Ovary (tissue), 7 donors: ENCODE measurements at regions not wholly inside any gene's neighbourhood (a gene's known extent, or its start where the extent isn't known, plus 50 kb on each side); places are given as distances from the start of the nearest gene placed in this dataset.

Experiments used
- DNase-seq, 5 donors: peaks; one replicate each; pipeline ENCODE4 v3.0.0-alpha.2; 2019 to 2020
- H3K27ac ChIP-seq, 2 donors: fragments of 200-600 bp; one replicate each; pipeline versions ENCODE4 v1.5.1 to v1.8.0; 2019 to 2022
- H3K27me3 ChIP-seq: fragments of 200-600 bp; one replicate; pipeline ENCODE4 v1.8.0; 2022
- H3K36me3 ChIP-seq: fragments of 200-600 bp; sonication (generic); one replicate; pipeline ENCODE4 v1.5.1; 2019
- H3K4me1 ChIP-seq: one replicate; pipeline ENCODE4 v1.8.1; 2013; ENCODE audit warnings: mild to moderate bottlenecking, moderate library complexity; ENCODE audit not compliant: insufficient read depth
- H3K4me3 ChIP-seq: fragments of 200-600 bp; sonication (generic); one replicate; pipeline ENCODE4 v1.5.1; 2017
- H3K9me3 ChIP-seq, 2 donors: fragments of 200-600 bp in 1 of 2; sonication (generic) in 1 of 2; one replicate each; pipeline versions ENCODE4 v1.5.1 to v1.8.1; 2013 to 2019; ENCODE audit warnings: mild to moderate bottlenecking in 1 of 2, moderate library complexity in 1 of 2
- EP300 ChIP-seq: sonication (generic); formaldehyde crosslinking; IDR thresholded peaks from one replicate; pipeline ENCODE4 v1.6.1; 2017; ENCODE audit warnings: antibody characterized with exemption
- POLR2A ChIP-seq: fragments of 450-650 bp; IDR thresholded peaks from one replicate; pipeline ENCODE4 v1.6.1; 2017; ENCODE audit warnings: antibody characterized with exemption, mild to moderate bottlenecking, moderate library complexity
- WGBS, 3 donors: extraction: QIAGEN DNeasy Blood & Tissue Kit in 1 of 3; methylation state at CpG; one replicate each; pipeline versions ENCODE4 v1.1.5 to v1.1.7; 2013 to 2017; 5-methylcytosine and 5-hydroxymethylcytosine counted together
- intact Hi-C, 4 donors: fragments of 100-400 bp; cut with DNase I; formaldehyde crosslinking; loops; one replicate each; pipeline versions ENCODE4 v1.11.0 to v1.15.1; 2022 to 2023
- TF ChIP-seq, protein P1 (sequence below), 3 donors: fragments of 450-650 bp in 2 of 3; fragments of 200-600 bp in 1 of 3; IDR thresholded peaks; one replicate each; pipeline versions ENCODE4 v1.5.1 to v1.8.0; 2016 to 2022; ENCODE audit warnings: antibody characterized with exemption in 3 of 3, mild to moderate bottlenecking in 1 of 3
- donor health status: DM: no; HTN: no; CAD: no; lungs with moderate emphysema.
- donor health status: DM: no; HTN: no; CAD: no.
- donor health status: Bipolar disorder and iron deficiency.
- donor health status: DM: no; HTN: no; CAD: no.
- donor health status: DM: yes; HTN: yes; CAD: no.

DNA sequence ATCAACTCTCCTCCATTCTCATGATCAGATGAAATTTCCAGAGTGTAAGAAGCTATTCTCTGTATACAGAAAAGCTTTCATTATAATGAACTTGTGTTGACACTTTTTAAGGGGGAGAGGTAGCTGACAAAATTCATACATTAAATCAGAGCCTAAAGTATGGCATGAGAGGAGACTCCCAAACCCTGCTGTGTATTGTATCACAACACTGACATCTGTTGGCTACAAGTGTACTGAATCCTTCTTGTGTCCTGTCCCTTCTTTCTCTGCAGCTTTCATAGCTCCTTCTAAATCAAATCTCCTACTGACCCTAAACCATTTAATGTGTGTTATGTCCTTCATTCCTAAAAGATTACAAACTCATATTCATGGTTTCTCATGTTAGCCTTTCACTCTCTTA is 70.9 kb downstream of the GCC1 start:
- intact Hi-C loops = loop anchor here in 1 of 4 donors (10.0 kb wide), 1 partner anchor 170 kb away; no protein-coding TSS in a partner anchor
- no peak overlapping the region for H3K27ac ChIP-seq
- no peak for TF ChIP-seq POLR2A
- no peak for TF ChIP-seq EP300
- TF ChIP-seq, protein P1, sequence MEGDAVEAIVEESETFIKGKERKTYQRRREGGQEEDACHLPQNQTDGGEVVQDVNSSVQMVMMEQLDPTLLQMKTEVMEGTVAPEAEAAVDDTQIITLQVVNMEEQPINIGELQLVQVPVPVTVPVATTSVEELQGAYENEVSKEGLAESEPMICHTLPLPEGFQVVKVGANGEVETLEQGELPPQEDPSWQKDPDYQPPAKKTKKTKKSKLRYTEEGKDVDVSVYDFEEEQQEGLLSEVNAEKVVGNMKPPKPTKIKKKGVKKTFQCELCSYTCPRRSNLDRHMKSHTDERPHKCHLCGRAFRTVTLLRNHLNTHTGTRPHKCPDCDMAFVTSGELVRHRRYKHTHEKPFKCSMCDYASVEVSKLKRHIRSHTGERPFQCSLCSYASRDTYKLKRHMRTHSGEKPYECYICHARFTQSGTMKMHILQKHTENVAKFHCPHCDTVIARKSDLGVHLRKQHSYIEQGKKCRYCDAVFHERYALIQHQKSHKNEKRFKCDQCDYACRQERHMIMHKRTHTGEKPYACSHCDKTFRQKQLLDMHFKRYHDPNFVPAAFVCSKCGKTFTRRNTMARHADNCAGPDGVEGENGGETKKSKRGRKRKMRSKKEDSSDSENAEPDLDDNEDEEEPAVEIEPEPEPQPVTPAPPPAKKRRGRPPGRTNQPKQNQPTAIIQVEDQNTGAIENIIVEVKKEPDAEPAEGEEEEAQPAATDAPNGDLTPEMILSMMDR (IDR thresholded peaks at IDR 0.05) = no peak

DNA sequence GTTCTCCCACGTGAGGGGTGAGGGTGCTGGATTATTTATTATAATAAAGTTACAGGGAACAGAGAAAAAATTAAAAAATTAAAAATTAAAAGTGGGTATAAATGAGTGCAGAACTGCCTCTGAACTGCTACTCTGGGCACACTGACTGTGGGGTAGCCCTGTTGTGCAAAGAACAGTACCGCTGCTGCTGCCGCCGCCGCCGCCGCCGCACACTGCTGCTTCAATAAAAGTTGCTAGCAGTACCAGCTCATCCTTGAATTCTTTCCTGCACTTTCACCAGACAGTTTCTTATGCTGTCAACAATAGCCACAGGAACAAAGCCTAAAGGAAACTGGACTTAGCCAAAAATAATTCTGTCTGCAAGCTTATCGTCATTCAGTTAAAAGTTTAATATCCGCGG is 72.1 kb downstream of the GCC1 start:
- DNase-seq = no peak
- intact Hi-C loops = loop anchor here in 1 of 4 donors (10.0 kb wide), 1 partner anchor 169 kb away; no protein-coding TSS in a partner anchor
- TF ChIP-seq POLR2A (no peak), EP300 (no peak)
- TF ChIP-seq, protein P1 (IDR thresholded peaks at IDR 0.05) = no peak
- Histone ChIP-seq H3K27ac (no peak overlapping the region), H3K4me1 (no peaks in the 10 kb centered on the region), H3K36me3 (no peaks in the 10 kb centered on the region), H3K4me3 (no peak overlapping the region), H3K27me3 (no peaks in the 10 kb centered on the region), H3K9me3 (no peaks in the 10 kb centered on the region)
- 83 to 85% (median 83%) methylated on average over 11 of the region's 11 CpGs for WGBS, 3 donors

More for the DNA sequence above, 70.9 kb downstream of the GCC1 start:
- no peak overlapping the region for H3K4me3 ChIP-seq
- H3K9me3 ChIP-seq = no peaks in the 10 kb centered on the region
- H3K4me1 ChIP-seq = no peaks in the 10 kb centered on the region
- H3K36me3 ChIP-seq = no peaks in the 10 kb centered on the region
- no peak for DNase-seq
- H3K27me3 ChIP-seq = no peaks in the 10 kb centered on the region

DNA sequence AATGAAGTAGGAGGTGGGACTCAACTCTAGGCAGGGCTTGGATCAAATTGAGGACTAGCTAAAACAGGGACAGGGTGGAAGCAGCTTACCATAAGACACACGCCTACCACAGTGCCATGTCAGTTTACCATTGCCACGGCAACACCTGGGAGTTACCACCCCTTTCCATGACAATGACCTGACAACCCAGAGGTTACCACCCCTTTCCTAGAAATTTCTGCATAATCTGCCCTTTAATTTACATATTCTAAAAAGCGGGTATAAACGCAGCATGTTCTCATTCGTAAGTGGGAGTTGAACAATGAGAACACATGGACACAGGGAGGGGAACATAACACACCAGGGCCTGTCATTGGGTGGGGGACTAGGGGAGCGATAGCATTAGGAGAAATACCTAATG is 72.7 kb downstream of the GCC1 start:
- H3K4me3 ChIP-seq = no peak overlapping the region
- TF ChIP-seq POLR2A = no peak
- TF ChIP-seq, protein P1 (IDR thresholded peaks at IDR 0.05) = no peak
- TF ChIP-seq EP300 = no peak
- H3K27ac ChIP-seq = no peak overlapping the region
- H3K9me3 ChIP-seq = no peaks in the 10 kb centered on the region
- no peaks in the 10 kb centered on the region for H3K27me3 ChIP-seq
- intact Hi-C loops = loop anchor here in 1 of 4 donors (10.0 kb wide), 1 partner anchor 168 kb away; no protein-coding TSS in a partner anchor
- H3K4me1 ChIP-seq = no peaks in the 10 kb centered on the region
- DNase-seq = no peak
- H3K36me3 ChIP-seq = no peaks in the 10 kb centered on the region
- WGBS, 3 donors = 68 to 72% (median 70%) methylated on average over 6 of the region's 6 CpGs

DNA sequence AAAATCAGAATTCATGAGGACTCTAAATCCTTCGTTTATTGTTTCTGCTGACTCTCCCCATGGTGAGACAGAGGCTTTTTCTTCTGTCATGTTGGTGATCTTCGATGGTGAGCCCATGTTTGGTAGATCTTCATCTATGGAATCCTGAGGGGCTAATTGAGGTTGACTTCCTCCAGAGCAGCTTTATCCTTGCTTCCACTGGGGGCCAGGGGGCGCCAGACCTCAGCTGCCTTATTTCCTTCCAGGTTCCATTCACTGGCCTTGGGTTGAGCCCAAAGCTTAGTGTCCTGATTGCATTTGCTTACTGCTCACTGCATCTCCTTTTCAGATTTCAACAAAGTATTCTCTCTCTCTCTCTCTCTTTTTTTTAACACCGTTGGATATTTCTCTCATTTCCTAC is 80.7 kb downstream of the GCC1 start:
- H3K4me3 ChIP-seq = no peak overlapping the region
- H3K36me3 ChIP-seq = no peaks in the 10 kb centered on the region
- H3K9me3 ChIP-seq = no peaks in the 10 kb centered on the region
- no peak for TF ChIP-seq POLR2A
- TF ChIP-seq, protein P1 (IDR thresholded peaks at IDR 0.05) = no peak
- TF ChIP-seq EP300 = no peak
- peak in 1 of 5 donors; percentile 36 for DNase-seq
- no peaks in the 10 kb centered on the region for H3K27me3 ChIP-seq
- WGBS, 3 donors = 26 to 31% (median 28%) methylated on average over 4 of the region's 4 CpGs
- no peaks in the 10 kb centered on the region for H3K4me1 ChIP-seq
- no peak overlapping the region for H3K27ac ChIP-seq
- intact Hi-C loops = loop anchor here in 1 of 4 donors (10.0 kb wide), 1 partner anchor 200 kb away; no protein-coding TSS in a partner anchor
